GM18519 (cell line): ENCODE measurements at regions not wholly inside any gene's neighbourhood (a gene's known extent, or its start where the extent isn't known, plus 50 kb on each side); places are given as distances from the start of the nearest gene placed in this dataset.

Experiments used
- ATAC-seq: cut with Tn5 transposase; IDR thresholded peaks from one replicate; pipeline ENCODE4 v1.9.1; 2021; ENCODE audit warnings: mild to moderate bottlenecking, moderate library complexity; ENCODE audit not compliant: unreplicated experiment, low FRiP score

- ATAC-seq: no peak
Observed at GRCh38 chr3:70849911-70850699, 537.7 kb upstream of the MDFIC2 start.

- no peak for ATAC-seq
Observed at GRCh38 chr3:70840106-70840870, 527.9 kb upstream of the MDFIC2 start.

DNA sequence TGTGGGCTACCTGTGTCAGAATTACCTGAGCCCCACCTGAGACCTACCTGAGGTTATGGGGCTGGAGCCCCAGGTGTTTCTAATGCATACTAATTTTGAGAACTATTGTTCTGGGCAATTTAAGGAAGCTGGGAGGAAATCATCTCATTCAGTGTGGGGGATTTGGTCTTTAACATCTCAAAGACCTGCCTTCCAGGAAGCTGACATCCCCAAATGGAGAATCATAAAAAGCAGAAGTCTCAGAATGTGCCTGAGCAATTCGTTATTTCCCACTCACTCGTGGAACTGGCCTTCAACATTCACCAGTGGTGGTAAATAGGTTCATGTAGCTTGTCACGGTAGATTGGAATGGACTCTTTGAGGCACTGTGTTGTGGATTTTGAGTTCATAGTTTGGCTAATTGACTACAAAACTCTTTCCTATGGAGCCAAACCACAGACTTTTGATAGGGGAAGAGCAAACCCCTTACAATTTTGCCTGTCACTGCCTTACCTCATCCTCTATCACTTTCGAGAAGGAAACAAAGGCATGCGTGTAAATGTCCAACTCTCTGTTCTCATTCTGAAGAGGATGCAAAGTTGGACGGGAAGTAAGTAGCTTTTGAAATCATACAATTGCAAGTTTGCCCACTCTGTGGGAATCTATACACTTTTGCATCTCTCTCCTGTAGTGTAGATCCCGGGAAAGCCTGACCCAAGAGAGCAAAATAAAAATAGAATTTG is 521.0 kb upstream of the MDFIC2 start:
- ATAC-seq: no peak

DNA sequence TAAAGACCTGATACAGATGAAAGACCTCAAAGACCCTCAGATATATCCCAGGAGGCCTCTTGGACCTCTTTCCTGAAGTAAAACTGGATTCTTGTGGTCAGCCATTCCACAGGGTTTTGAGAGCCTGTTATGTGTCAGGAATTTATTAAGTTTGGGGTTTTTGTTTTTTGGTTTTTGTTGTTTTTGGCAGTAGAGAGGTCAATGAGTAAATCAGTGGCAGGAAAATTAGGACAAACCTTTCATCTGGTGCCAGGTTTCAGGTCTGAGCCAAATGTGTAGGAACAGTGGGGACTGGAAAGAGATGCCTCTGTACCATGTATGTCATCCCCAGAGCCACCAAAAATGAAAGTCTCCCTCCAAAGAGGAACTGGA is 520.4 kb upstream of the MDFIC2 start:
- ATAC-seq: no peak

- no peak for ATAC-seq
Observed at GRCh38 chr3:70832089-70832833, 519.8 kb upstream of the MDFIC2 start.

DNA sequence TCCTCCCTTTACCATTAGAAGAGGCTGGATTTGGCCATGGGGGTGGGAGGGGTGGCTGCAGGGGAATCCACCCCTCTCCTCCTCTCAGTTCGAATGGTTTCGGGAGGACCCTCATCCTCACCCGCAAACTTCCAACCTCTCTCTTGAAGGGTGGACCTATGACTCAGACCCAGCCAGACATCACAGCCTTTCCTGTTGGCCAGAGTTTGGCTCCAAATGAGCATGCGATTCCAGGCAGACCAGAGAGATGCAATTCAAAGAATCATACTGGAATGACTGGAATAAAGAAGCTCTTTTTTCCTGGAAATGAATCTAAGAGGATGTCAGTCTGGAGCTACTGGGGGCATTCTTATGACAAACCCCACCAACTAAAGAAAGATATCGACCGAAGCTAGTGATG is 516.7 kb upstream of the MDFIC2 start:
- ATAC-seq: no peak

DNA sequence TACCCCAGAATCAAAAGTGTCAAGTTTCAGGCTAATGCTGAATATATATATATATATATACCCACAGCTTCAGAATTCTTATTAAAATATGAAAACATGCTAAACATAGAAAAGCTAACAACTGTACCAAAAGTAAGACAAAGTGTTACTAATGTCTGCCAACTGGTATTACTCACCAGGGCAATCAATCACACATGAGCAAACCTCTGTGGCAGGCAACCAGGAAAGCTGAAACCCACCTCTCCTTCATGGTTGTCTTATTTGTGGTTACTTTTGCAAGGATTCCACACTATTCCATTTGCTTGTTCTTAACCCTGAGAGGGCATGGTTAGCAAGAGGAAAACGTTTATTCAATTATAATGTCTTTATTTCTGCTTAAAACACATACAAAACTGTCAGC is 512.3 kb upstream of the MDFIC2 start:
- ATAC-seq: no peak

DNA sequence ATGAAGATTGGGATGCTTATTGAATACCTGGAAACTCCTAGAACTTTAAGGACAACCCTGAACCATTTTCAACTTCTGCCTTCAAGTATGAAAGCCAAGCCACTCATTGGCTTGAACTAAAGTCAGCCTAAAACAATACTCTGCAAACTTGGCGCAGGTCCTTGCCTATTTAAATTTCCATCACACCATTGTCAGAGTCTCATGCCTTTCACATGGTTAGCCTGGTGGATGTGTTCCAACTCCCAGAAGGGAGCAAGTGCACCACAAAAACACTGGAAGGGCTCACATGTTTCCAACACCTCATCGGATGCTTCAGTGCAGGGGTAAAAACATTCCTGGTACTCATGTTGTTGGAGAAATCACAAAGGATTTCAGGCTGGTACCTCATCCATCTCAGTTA is 511.6 kb upstream of the MDFIC2 start:
- no peak for ATAC-seq

DNA sequence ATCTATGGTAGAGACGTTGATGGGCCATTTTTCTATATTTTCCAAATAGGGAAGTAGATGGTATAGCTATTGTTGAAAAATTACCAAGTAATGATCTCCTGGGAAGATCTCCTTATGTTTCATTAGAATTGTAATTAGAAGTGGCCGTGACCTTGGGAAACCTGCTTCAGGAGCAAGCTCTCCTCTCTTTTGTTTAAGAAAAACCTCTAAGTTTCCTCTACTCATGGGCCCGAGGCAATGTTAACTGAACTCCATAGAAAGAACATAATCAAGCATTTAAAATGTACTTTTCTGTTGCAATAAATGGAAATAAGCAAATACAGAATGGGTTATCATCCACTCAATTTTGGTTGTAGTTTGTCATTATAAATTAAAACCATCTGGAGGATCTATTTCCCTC is 511.2 kb upstream of the MDFIC2 start:
- no peak for ATAC-seq

DNA sequence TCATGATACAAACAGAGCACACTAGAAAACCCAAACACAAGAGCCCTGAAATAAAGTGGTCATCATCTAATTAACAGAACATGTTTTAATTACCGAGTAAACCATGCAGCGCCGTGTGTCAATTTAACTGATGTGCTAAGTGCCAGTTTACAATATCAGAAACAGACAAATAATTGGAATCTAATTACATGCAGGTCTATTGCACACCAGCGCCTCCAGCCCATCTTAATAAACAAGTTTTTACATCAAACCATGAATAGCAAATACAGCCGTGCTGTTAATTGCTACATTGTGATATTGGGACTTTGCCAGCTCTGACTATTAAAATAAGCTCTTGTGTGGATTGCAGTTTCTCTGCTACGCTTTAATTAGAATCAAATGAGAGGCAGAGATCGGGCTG is 510.2 kb upstream of the MDFIC2 start:
- no peak for ATAC-seq

- ATAC-seq: no peak
Observed at GRCh38 chr3:70821602-70822001, 509.2 kb upstream of the MDFIC2 start.

- ATAC-seq: no peak
Observed at GRCh38 chr3:70820397-70820796, 508.0 kb upstream of the MDFIC2 start.

GRCh38 chr3:70818145-70818544 is 505.7 kb upstream of the MDFIC2 start:
- ATAC-seq: no peak

DNA sequence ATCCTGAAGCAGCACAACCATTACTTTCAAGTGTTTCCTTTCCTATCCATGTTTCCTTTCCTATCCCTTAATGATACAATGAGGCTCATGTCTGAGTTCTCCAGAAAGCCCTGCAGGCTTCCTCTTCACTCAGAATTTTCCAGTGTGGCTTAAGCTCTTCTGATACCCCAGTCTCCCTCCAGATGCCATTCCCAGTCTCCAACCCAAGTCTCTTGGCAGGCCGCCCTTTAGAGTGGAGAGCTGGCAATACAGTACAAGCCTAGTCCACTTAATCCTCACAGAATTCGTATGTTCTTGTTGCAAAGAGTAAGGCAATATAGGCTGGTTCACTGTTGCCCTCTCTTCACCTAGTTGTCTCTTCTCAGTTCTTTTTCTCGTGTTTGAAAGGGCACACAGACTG is 503.9 kb upstream of the MDFIC2 start:
- ATAC-seq: no peak

DNA sequence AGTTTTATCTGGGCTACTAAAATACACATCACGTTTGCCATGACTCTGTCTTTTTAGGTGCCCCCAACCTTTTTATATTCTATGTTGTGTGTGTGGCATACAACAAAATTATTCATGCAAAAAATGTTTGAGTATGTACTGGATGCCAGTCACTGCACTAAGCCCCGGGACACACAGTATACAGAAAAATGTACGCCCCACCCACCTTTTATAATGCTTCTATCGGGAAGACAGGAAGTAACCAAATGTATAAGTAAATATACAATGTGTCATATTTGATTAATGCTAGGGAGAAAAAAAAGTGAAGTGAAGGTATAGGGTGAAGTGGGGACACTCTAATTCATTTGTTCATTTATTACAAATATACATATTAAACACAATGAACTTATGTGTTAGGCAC is 503.4 kb upstream of the MDFIC2 start:
- no peak for ATAC-seq

- ATAC-seq: no peak
Observed at GRCh38 chr3:70813311-70813710, 500.9 kb upstream of the MDFIC2 start.

DNA sequence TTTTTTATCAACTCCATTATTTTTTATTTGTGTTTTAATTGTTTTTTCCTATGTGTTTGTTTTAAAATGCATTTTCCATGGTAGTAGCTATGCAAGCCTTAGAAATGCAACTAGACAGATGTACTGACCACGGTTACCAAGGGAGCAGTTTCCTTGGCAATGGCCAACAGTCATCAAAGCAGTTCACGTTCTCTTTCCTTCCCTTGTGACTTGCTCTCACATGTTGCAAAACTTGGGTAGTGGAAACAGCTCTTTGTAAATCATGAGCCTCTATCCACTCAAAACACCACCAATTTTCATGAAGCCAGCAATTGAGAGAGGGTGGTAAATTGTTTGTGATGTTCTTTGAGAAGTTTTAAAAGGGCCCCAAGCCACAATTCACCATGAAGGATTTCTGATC is 499.4 kb upstream of the MDFIC2 start:
- no peak for ATAC-seq

DNA sequence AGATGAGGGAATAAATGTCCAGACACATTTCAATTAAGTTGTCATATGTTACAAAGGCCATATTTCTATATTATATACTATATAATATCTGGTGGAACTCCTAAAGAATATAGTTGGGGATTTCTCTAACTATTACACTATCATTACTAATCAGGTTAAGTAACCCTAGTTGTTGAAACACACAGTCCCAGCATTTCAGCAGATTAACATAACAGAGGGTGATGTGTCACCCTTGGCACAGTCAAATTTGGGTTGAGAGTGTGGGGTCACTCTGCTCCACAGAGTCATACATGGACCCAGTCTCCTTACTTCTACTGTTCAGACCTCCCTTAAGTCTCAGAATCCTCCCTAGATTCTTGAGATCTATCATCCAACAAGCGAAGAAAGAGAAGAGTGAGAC is 496.4 kb upstream of the MDFIC2 start:
- no peak for ATAC-seq

- no peak for ATAC-seq
Observed at GRCh38 chr3:70806556-70806955, 494.1 kb upstream of the MDFIC2 start.

- no peak for ATAC-seq
Observed at GRCh38 chr3:70806021-70806420, 493.6 kb upstream of the MDFIC2 start.
